ENCODE measurements at regions not wholly inside any gene's neighbourhood (a gene's known extent, or its start where the extent isn't known, plus 50 kb on each side); places are given as distances from the start of the nearest gene placed in this dataset.

GRCh38 chr20:51199920-51200319, 177.0 kb upstream of the KCNG1 start:
- Histone ChIP-seq H3K36me3 (ENCODE audit: insufficient read depth in 1 of 2, low read depth in 1 of 2) (no peaks in the 10 kb centered on the region), H3K9me3 (no peaks in the 10 kb centered on the region), H3K27ac (no peak overlapping the region), H3K27me3 (ENCODE audit: insufficient read depth in 3 of 3, low read length in 2 of 3) (peaks cover 4 to 11% (median 4%) of the 10 kb centered on the region in 3 donors), H3K4me3 (no peak overlapping the region), H3K4me1 (no peaks in the 10 kb centered on the region)
- ATAC-seq (no peak), DNase-seq (no peak)
- 78 to 80% (median 79%) methylated on average over 6 of the region's 6 CpGs for WGBS, 3 donors
- TF ChIP-seq CTCF (IDR thresholded peaks at IDR 0.05) = no peak
- intact Hi-C loops (cut with DNase I) = no loop called here

- H3K27me3 ChIP-seq (ENCODE audit: insufficient read depth in 3 of 3, low read length in 2 of 3) = peaks cover 4 to 11% (median 4%) of the 10 kb centered on the region in 3 donors
- no peak for TF ChIP-seq CTCF (IDR thresholded peaks at IDR 0.05)
- no peaks in the 10 kb centered on the region for H3K36me3 ChIP-seq (ENCODE audit: insufficient read depth in 1 of 2, low read depth in 1 of 2)
- no peak for ATAC-seq
- no peak overlapping the region for H3K27ac ChIP-seq
- no peaks in the 10 kb centered on the region for H3K9me3 ChIP-seq
- WGBS, 3 donors = 72 to 78% (median 74%) methylated on average over 6 of the region's 6 CpGs
- no peak overlapping the region for H3K4me3 ChIP-seq
- intact Hi-C loops (cut with DNase I) = no loop called here
- H3K4me1 ChIP-seq = no peaks in the 10 kb centered on the region
- no peak for DNase-seq
Observed at GRCh38 chr20:51198876-51199523, 176.1 kb upstream of the KCNG1 start.

- 63 to 70% (median 68%) methylated on average over 5 of the region's 5 CpGs for WGBS, 3 donors
- Histone ChIP-seq H3K4me1 (no peaks in the 10 kb centered on the region), H3K27ac (no peak overlapping the region), H3K4me3 (no peak overlapping the region), H3K9me3 (no peaks in the 10 kb centered on the region), H3K27me3 (ENCODE audit: insufficient read depth in 3 of 3, low read length in 2 of 3) (peaks cover 4 to 11% (median 4%) of the 10 kb centered on the region in 3 donors), H3K36me3 (ENCODE audit: insufficient read depth in 1 of 2, low read depth in 1 of 2) (no peaks in the 10 kb centered on the region)
- DNase-seq (no peak), ATAC-seq (no peak)
- intact Hi-C loops (cut with DNase I) = no loop called here
- no peak for TF ChIP-seq CTCF (IDR thresholded peaks at IDR 0.05)
Observed at GRCh38 chr20:51198238-51198637, 175.3 kb upstream of the KCNG1 start.

GRCh38 chr20:51196991-51197651, 174.2 kb upstream of the KCNG1 start:
- no peaks in the 10 kb centered on the region for H3K9me3 ChIP-seq
- H3K27me3 ChIP-seq (ENCODE audit: insufficient read depth in 3 of 3, low read length in 2 of 3) = peaks cover 4 to 11% (median 7%) of the 10 kb centered on the region in 3 donors
- no peaks in the 10 kb centered on the region for H3K36me3 ChIP-seq (ENCODE audit: insufficient read depth in 1 of 2, low read depth in 1 of 2)
- intact Hi-C loops (cut with DNase I) = no loop called here
- 55 to 62% (median 60%) methylated on average over 11 of the region's 11 CpGs for WGBS, 3 donors
- no peak for TF ChIP-seq CTCF (IDR thresholded peaks at IDR 0.05)
- H3K4me3 ChIP-seq = no peak overlapping the region
- H3K4me1 ChIP-seq = no peaks in the 10 kb centered on the region
- ATAC-seq = no peak
- DNase-seq = no peak
- no peak overlapping the region for H3K27ac ChIP-seq
